GM06990 (cell line): ENCODE measurements at regions not wholly inside any gene's neighbourhood (a gene's known extent, or its start where the extent isn't known, plus 50 kb on each side); places are given as distances from the start of the nearest gene placed in this dataset.

Source experiments
- DNase-seq: peaks from one replicate; pipeline ENCODE4 v3.0.0-alpha.2; 2011; ENCODE audit not compliant: insufficient read length; ENCODE audit errors: extremely low read depth
- H3K27me3 ChIP-seq: replicated peaks from 2 replicates; pipeline ENCODE4 v1.6.0; 2011; ENCODE audit warnings: low read length; ENCODE audit not compliant: control insufficient read depth, insufficient read depth
- H3K36me3 ChIP-seq: 2 replicates; pipeline ENCODE4 v1.5.1; 2011; ENCODE audit warnings: low read length; ENCODE audit not compliant: control insufficient read depth, insufficient read depth
- H3K4me3 ChIP-seq: replicated peaks from 2 replicates; pipeline ENCODE4 v1.5.1; 2011; ENCODE audit warnings: low read depth, mild to moderate bottlenecking, control low read depth, low read length
- CTCF ChIP-seq: IDR thresholded peaks from 2 replicates; pipeline ENCODE4 v1.5.1; 2011; ENCODE audit warnings: low read length, control low read depth, mild to moderate bottlenecking, inconsistent platforms; ENCODE audit not compliant: insufficient read depth, poor library complexity, severe bottlenecking

- Histone ChIP-seq H3K27me3 (no peaks in the 10 kb centered on the region), H3K4me3 (no peak overlapping the region), H3K36me3 (no peaks in the 10 kb centered on the region)
- DNase-seq, result no peak
- TF ChIP-seq CTCF, result no peak
Observed at GRCh38 chr10:65544756-65545155, 1381.1 kb upstream of the LRRTM3 start.

GRCh38 chr10:65548001-65548400 lies 1377.8 kb upstream of the LRRTM3 start:
- no peak for TF ChIP-seq CTCF
- no peak for DNase-seq

GRCh38 chr10:65550761-65551160 lies 1375.1 kb upstream of the LRRTM3 start:
- TF ChIP-seq CTCF, result no peak
- Histone ChIP-seq H3K36me3 (no peaks in the 10 kb centered on the region), H3K27me3 (no peaks in the 10 kb centered on the region), H3K4me3 (no peak overlapping the region)
- no peak for DNase-seq

More at GRCh38 chr10:65548001-65548400, 1377.8 kb upstream of the LRRTM3 start:
- H3K27me3 ChIP-seq, result no peaks in the 10 kb centered on the region
- no peak overlapping the region for H3K4me3 ChIP-seq
- H3K36me3 ChIP-seq, result no peaks in the 10 kb centered on the region

GRCh38 chr10:65555192-65555591 lies 1370.6 kb upstream of the LRRTM3 start:
- DNase-seq, result no peak
- no peaks in the 10 kb centered on the region for H3K27me3 ChIP-seq
- H3K36me3 ChIP-seq, result no peaks in the 10 kb centered on the region
- TF ChIP-seq CTCF, result no peak
- H3K4me3 ChIP-seq, result no peak overlapping the region

- no peak for TF ChIP-seq CTCF
- Histone ChIP-seq H3K27me3 (no peaks in the 10 kb centered on the region), H3K36me3 (no peaks in the 10 kb centered on the region), H3K4me3 (no peak overlapping the region)
- no peak for DNase-seq
Observed at GRCh38 chr10:65556006-65556405, 1369.8 kb upstream of the LRRTM3 start.

GRCh38 chr10:65559369-65559768 lies 1366.5 kb upstream of the LRRTM3 start:
- DNase-seq, result no peak
- no peak for TF ChIP-seq CTCF
- H3K27me3 ChIP-seq, result no peaks in the 10 kb centered on the region

More at GRCh38 chr10:65559369-65559768, 1366.5 kb upstream of the LRRTM3 start:
- no peak overlapping the region for H3K4me3 ChIP-seq
- H3K36me3 ChIP-seq, result no peaks in the 10 kb centered on the region
